ENCODE measurements at regions not wholly inside any gene's neighbourhood (a gene's known extent, or its start where the extent isn't known, plus 50 kb on each side); places are given as distances from the start of the nearest gene placed in this dataset.

DNA sequence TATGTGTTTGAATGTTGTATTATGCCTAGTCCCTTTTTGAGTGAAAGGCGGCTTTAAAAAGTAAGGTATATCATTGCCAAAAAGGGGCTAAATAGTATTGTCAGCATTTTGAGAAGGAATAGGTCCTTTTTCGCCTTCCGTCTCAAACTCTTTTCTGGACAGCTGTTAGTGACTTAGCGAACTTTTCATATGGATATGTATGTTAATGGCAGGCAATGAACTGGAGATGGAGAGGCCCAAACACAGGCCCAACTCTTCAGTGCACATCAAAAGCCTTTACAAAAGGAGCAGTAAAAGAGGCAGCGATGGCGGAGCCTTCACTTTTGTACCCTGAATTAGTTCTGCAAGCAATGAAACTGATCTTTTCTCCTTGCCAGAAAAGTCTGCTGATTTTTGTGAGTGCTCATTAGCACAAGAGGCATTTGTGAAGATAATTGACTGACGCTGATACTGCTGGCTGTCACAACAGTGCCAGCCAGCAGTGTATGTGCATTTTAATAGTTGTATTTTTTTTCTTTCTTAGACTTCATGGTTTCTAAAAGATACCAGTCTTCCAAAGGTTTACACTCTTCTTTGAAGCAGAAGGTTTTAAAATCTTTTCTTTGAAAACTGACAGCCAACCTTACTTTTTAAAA is 243.7 kb upstream of the SP8 start:
- DNase-seq (ENCODE audit: low read depth), result no peak

DNA sequence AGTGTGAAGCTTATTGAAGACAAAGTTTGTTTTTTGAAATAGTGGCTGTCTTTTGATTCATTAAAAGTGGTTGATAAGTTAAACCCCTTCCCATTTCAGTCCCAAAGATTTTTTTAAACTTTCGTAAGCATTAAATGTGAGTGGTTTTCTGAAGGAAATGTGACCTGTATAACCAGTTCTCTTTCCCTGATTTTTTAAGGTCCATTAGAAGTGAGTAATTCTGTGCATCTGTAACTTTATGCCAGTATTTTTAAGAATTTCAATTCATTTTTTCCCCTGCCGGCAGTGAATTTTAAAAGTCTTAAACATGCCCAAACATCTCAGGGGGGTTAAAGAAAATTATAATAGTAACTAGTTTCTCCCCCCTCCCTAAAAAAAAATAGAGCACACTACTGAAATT is 254.6 kb upstream of the SP8 start:
- no peak for DNase-seq (ENCODE audit: low read depth)

DNA sequence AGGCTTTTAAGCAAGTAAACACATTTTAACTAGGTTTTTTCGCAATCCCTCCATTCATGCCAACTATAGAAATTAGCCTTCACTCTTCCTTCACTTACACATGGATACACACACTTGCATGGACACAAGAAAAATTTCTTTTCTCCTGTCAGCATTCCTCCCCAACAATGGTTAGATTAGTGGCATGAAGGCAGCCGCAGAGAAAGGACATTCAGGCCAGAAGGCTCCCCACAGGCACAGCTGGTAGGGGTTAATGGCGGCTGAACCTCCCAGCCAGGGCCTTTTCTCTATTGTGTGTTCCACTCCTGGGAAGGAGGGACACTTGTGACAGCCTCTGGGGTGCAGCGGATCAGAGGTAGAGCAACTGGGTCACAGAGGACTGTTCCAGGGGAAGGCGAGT is 255.0 kb upstream of the SP8 start:
- no peak for DNase-seq (ENCODE audit: low read depth)

DNA sequence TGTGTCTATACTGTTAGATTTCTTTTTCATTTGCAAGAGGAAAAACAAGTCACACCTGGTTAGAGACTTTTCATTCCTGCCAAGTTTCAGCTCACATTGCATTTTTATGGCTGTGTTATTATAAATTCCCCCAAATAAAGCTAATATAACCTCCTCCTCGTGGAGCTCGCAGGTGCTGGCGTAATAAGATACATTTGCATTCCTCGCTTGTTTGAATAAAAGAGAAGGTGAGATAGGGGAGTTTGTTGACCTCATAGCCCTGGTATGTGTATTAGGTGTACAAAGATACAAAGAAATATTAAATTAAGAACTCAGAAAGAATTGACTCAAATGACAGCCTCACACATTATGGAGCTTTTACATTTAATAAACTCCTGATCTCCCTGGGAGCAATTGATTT is 257.7 kb upstream of the SP8 start:
- DNase-seq (ENCODE audit: low read depth), result no peak

DNA sequence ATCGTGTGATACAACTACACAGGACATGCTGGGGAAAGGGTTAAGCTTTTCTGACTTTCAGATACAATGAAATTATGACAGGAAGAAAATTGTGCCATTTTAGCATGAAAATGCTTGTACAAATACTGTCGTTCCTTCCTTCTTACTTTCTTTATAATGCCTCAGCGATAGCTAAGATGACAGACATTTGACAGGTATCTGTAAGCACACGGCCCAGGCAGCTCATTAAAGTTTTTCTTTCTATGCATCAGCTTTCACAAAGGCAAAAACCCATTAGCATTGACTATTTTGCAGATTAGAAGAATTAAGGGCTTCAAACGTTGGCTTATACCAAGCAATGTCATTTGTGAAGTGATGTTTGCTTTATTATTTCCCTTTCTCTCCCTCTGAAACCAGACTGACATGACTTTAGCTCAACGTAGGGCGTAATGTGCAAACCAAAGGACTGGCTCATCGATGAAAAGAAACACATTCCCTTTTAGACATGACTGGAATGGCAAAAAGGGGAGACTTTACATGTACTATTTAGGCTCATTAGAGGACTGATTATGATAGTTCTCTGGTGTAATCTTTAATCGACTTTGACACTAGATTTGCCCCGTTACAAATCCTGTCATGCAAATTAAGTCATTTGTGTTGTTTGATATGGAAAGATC is 258.4 kb upstream of the SP8 start:
- DNase-seq (ENCODE audit: low read depth), result no peak

DNA sequence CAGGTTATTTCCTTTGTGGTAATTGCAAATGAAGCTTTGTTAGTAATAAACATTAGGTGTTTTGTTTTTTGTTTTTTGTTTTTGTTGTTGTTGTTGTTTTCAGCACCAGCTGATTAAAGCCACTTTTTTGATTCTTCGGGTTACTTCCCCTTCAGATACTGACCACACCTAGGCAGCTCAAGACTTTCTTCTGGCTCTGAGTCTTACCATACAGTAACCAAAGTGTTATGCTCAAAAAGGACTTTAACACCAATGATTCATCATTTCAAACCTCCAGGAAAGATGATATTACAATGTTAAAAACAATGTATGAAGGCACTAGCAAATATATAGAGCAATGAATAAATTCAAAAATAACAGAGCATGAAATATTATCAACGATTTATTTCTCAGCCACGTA is 265.2 kb upstream of the SP8 start:
- DNase-seq (ENCODE audit: low read depth), result no peak

- DNase-seq (ENCODE audit: low read depth), result no peak
These were observed 267.9 kb upstream of the SP8 start for GRCh38 chr7:21054427-21055112.

GRCh38 chr7:21059069-21059468 is 272.4 kb upstream of the SP8 start:
- DNase-seq (ENCODE audit: low read depth), result no peak

GRCh38 chr7:21063106-21063505 is 276.4 kb upstream of the SP8 start:
- no peak for DNase-seq (ENCODE audit: low read depth)

DNA sequence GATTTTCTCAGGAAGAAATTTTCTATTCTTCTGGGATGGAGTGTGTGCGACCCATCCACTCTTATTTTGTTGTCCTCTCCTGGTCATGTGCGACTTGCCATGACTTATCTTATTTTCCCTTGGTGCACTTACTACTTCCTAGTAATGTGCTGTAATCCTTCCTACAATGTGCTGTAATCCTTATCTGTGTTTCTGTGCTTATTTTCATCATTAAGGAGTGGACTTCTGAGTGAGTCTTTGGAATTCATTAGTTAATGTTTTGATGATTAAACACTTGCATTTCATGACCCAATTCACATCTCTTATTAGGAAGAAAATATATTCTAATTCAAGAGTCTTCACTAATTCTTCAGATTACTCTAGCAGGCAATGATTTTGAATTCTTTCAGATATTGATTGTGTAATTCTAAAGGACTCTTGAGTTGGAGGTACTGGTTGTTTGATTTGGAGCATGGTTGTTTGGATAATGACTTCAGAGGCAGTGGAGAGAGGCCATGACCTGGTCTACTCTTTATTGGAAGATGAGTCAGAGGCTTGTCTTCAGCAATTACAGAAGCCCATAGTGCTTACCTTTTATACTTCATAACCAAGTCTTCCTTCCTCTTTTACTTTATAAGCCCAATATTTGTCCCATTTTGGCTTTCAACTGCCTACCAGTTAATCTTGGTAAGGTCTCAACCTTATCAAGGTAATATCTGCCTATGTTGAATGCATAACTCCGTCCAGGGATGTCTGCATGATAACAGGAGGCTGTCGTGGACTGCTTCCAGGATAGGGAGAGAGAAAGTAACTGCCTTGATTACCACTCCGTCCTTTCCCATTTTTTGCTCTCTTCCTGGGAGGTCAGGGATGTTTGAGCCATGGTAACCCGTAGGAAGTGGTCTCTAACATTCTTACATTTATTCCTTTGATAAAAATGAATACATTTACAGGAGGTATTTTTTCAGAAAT is 278.3 kb upstream of the SP8 start:
- no peak for DNase-seq (ENCODE audit: low read depth)

DNA sequence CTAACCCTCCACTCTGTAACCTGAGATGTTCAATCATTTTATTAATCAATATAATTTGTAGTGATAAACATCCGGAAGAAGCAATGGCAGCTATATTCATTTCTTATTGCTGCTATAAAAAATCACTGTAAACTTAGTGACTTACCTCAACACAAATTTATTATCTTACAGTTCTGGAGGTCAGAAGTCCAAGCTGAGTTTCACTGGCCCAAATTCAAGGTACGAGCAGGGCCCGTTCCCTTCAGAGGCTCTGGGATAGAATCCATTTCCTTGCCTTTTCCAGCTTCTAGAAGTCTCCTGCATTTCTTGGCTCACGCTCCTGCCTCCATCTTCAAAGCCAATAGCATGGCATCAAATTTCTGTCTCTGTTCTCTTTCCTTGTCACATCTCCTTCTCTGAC is 279.5 kb upstream of the SP8 start:
- DNase-seq (ENCODE audit: low read depth), result no peak

GRCh38 chr7:21067216-21067615 is 280.5 kb upstream of the SP8 start:
- DNase-seq (ENCODE audit: low read depth), result no peak

DNA sequence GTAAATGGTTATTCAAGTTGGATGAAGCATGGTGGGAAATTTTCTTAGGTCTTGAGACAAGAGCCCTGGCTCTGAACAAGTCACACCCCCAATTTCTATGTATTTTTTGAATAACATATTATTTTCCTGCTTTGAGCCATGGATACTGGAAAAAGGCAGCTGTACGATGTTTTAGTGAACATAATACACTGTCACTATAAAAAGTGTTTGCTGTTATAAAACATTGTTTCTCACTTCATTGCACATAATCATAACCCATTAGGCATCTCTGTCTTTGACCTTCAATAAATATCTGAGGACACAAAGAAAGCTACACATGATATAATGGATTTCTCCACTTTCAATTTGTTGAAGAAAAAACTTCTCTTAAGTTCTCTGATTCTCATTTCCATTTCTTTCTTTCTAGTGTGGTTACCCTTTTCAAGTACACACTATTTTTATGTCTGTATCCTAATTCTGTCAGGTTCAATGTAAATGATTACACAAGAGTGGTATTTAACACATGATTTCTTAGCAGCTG is 283.9 kb upstream of the SP8 start:
- DNase-seq (ENCODE audit: low read depth), result no peak

DNA sequence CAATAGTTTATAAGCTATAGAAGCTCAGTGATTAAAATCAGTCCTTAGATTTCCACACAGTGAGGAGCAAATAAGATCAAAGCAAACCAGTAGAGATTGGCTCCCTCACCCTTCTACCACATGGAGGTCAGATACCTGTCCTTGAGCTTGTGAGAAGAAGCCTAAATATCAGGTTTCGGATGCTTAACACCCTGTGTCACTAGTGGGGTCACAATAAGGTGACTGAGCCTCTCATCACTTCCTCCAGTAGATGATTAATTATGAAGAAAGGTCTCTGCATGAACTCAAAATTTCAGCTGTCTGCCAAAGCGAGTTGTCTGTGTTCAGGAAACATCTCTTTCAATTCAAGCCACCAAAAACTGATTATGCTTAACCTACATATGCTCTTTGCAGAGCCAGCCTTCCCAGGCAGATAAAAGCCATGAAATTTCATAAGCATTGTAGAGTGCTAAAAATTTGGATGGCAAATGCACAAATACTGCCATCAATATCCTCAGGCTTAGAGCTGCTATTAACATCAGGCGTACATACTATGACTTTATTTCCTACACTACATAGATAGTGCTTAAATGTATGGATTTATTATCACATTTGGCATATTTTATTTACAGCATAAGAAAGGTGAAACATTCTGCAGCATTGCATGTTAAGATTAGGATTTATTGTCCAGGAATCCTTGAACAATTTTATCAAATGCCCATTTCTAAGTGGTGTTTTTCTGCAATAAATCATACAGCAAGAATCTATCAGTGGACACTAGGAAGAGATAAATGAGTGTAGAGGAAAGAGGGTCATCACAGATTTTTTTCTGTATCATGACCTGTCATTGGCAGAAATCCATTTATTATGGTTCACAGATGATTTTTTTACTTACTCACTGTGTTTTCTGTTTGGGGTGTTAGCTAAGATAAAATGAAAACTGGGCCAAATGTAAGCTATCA is 285.1 kb upstream of the SP8 start:
- no peak for DNase-seq (ENCODE audit: low read depth)

- DNase-seq (ENCODE audit: low read depth), result no peak
These were observed 289.4 kb upstream of the SP8 start for GRCh38 chr7:21076054-21076453.

DNA sequence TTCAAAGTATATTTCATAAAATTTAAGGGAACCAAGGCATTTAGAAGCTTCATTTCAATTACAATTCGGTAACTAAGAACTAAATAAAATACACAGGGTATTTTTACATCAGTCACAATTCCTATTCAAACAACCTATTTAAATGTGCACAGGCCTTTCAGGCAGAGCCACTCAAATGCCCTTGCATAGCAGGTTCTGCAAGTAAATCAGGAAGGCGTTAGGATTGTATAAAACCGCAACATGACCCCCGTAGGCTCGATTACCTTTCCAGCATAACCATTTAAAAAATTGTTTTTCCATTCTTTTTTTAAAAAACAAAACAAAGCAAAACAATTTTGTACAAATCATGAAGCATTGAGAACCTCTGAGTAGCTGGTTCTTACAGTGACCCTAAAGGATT is 289.9 kb upstream of the SP8 start:
- DNase-seq (ENCODE audit: low read depth), result no peak

- no peak for DNase-seq (ENCODE audit: low read depth)
These were observed 290.9 kb upstream of the SP8 start for GRCh38 chr7:21077602-21078001.

DNA sequence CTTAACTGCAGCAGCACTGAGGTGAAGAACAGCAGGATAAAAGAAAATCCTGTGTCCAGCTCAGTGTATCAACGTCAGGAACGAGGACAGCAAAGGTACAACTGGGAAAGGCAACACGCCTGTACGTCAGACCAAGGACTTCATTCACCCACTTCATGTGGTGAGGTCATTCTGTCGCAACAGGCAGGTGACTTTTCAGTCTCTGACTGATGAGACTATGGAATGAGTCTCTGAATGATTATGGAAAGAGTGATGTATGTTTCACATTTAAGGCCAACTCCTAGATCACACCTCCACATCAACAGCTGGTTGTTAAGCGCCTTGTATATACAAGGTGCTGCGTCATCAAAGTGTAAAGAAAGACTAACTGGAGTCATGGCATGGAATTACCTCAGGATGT is 297.6 kb upstream of the SP8 start:
- no peak for DNase-seq (ENCODE audit: low read depth)

GRCh38 chr7:21086688-21087087 is 300.0 kb upstream of the SP8 start:
- no peak for DNase-seq (ENCODE audit: low read depth)

DNA sequence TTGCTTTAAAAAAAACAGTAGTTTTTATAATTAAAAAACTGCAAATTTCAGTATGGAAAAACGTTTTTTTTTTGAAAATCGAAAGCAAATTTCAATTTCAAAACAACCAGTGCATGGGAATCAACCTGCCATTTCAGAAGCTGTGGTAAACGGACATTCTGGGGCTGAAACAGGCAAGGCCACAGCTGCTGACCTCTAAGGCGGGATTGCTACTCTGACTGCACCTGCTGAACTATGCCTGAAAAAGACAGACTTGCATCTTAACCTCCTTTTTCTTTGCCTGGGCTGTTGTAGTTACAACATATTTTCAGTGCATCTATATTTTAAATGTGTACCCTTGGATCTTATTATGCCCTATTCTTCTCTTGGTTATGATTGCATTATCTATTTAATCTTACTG is 303.0 kb upstream of the SP8 start:
- no peak for DNase-seq (ENCODE audit: low read depth)
